ENCODE measurements at regions not wholly inside any gene's neighbourhood (a gene's known extent, or its start where the extent isn't known, plus 50 kb on each side); places are given as distances from the start of the nearest gene placed in this dataset.

GRCh38 chr12:73301530-73301929, 1029.4 kb downstream of the TRHDE start:
- Histone ChIP-seq H3K9me3 (no peaks in the 10 kb centered on the region), H3K36me3 (no peaks in the 10 kb centered on the region), H3K27ac (no peak overlapping the region), H3K4me1 (no peaks in the 10 kb centered on the region), H3K4me3 (no peak overlapping the region), H3K27me3 (no peaks in the 10 kb centered on the region)
- 68 to 88% (median 80%) methylated on average over 2 of the region's 2 CpGs for WGBS, 5 donors
- no peak for DNase-seq
- intact Hi-C loops (cut with DNase I; ENCODE audit: low total_unique reads): no loop called here
- TF ChIP-seq CTCF (IDR thresholded peaks at IDR 0.05) (no peak), POLR2A (IDR thresholded peaks at IDR 0.05) (no peak), EP300 (IDR thresholded peaks at IDR 0.05) (no peak), POLR2AphosphoS5 (IDR thresholded peaks at IDR 0.05) (no peak)

DNA sequence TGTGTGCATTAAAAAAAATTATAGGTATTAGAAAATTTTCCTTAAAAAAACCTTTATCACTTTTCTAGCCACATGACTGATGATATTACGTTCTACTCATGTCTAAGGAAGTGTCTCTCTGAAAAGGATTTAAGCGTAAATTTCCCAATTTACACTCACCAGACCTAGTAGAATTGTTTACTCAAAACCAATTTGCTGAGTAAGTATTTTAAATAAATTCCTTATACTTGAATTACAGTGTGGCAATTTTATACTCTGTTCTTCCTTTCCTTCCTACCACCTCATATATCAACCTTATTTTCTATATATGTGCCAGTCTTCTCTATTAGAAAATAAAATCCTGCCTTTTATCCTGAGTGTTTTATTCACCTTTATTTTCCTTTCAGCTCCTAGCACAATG, 1035.1 kb downstream of the TRHDE start:
- intact Hi-C loops (cut with DNase I; ENCODE audit: low total_unique reads): no loop called here
- DNase-seq: no peak
- no peak for TF ChIP-seq POLR2A (IDR thresholded peaks at IDR 0.05)
- TF ChIP-seq CTCF (IDR thresholded peaks at IDR 0.05): no peak
- no peak for TF ChIP-seq EP300 (IDR thresholded peaks at IDR 0.05)
- TF ChIP-seq POLR2AphosphoS5 (IDR thresholded peaks at IDR 0.05): no peak
- no peaks in the 10 kb centered on the region for H3K4me1 ChIP-seq
- H3K4me3 ChIP-seq: no peak overlapping the region
- no peaks in the 10 kb centered on the region for H3K27me3 ChIP-seq
- no peaks in the 10 kb centered on the region for H3K36me3 ChIP-seq
- H3K9me3 ChIP-seq: no peaks in the 10 kb centered on the region
- H3K27ac ChIP-seq: no peak overlapping the region
- WGBS, 5 donors: 60 to 79% (median 72%) methylated on average over 2 of the region's 2 CpGs

GRCh38 chr12:73308079-73308478, 1035.9 kb downstream of the TRHDE start:
- no peaks in the 10 kb centered on the region for H3K27me3 ChIP-seq
- no peak for DNase-seq
- H3K4me3 ChIP-seq: no peak overlapping the region
- no peaks in the 10 kb centered on the region for H3K9me3 ChIP-seq
- no peaks in the 10 kb centered on the region for H3K4me1 ChIP-seq
- 21 to 37% (median 26%) methylated on average over 1 of the region's 1 CpG for WGBS, 5 donors
- intact Hi-C loops (cut with DNase I; ENCODE audit: low total_unique reads): no loop called here
- no peaks in the 10 kb centered on the region for H3K36me3 ChIP-seq
- no peak for TF ChIP-seq EP300 (IDR thresholded peaks at IDR 0.05)
- no peak for TF ChIP-seq POLR2A (IDR thresholded peaks at IDR 0.05)
- no peak for TF ChIP-seq POLR2AphosphoS5 (IDR thresholded peaks at IDR 0.05)
- no peak for TF ChIP-seq CTCF (IDR thresholded peaks at IDR 0.05)
- H3K27ac ChIP-seq: no peak overlapping the region

DNA sequence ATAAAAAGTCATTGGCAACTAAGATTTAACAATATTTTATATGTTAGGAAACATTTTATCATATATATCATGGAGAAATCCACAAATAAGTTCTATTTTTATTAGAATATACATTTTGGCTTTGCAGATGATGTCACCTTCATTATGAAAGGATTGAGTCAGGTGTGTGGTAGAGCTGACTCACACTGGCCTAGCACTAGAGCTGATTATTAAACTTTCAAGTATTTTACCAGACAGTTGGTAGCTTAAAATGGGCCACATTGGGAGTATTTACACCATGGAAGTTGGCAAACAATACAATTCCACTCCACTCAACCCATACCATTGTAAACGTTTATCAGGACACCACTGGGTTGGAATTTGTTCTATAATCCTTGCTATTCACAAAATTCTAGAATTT, 1036.6 kb downstream of the TRHDE start:
- TF ChIP-seq POLR2A (IDR thresholded peaks at IDR 0.05) (no peak), CTCF (IDR thresholded peaks at IDR 0.05) (no peak), POLR2AphosphoS5 (IDR thresholded peaks at IDR 0.05) (no peak), EP300 (IDR thresholded peaks at IDR 0.05) (no peak)
- H3K36me3 ChIP-seq: no peaks in the 10 kb centered on the region
- H3K4me3 ChIP-seq: no peak overlapping the region
- no peak for DNase-seq
- no peaks in the 10 kb centered on the region for H3K27me3 ChIP-seq
- no peaks in the 10 kb centered on the region for H3K4me1 ChIP-seq
- H3K9me3 ChIP-seq: no peaks in the 10 kb centered on the region
- intact Hi-C loops (cut with DNase I; ENCODE audit: low total_unique reads): no loop called here
- no peak overlapping the region for H3K27ac ChIP-seq
- 29 to 59% (median 54%) methylated on average over 1 of the region's 1 CpG for WGBS, 5 donors
